ENCODE measurements at regions not wholly inside any gene's neighbourhood (a gene's known extent, or its start where the extent isn't known, plus 50 kb on each side); places are given as distances from the start of the nearest gene placed in this dataset.

DNA sequence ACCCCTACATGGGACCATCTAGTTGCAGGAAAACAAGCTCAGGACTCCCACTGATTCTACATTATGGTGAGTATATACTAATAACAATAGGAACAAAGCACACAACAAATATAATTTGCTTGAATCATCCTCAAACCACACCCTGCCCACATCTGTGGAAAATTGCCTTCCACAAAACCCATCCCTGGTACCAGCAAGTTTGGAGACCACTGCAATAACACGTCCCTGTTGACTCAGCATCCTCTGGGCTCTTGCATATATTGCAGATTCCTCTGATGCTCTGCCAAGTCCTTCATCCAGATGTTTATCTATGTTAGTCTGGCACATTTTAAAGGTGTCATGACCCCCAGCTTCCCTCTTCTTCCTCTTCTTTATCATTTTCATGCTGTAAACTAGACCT is 138.4 kb downstream of the PCTP start:
- ATAC-seq, result no peak
- ChIA-PET POLR2A (ENCODE audit: unreplicated experiment) (no interaction called here), CTCF (no interaction called here)

DNA sequence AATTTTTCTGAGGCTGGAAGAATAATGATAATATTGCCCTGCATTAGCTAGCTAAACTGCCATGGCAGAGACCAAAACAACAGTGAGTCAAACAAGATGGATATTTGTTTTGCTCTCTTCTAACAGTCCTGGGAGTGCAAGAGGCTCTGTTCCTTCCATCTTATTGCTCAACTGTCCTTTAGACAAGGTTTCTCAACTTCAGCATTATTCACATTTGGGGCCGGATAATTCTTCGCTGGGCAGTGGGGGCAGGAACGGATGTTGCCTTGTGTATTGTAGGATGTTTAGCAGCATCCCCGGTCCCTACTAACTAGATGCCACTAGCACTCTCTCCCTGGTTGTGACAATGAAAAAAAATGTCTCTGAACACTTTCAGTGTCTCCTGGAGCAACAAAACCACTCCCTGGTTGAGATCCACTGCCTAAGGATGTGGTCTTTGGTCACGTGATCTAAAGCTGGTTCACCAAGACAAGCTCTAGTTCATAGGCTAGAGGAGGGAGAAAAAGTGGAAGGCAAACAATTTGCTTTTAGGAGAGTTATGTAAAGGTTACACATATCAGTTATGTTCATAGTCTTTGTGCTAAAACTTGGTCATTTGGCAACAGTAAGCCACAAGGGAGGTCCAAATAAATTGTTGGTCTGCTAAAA is 144.4 kb downstream of the PCTP start:
- ChIA-PET CTCF (no interaction called here), POLR2A (ENCODE audit: unreplicated experiment) (no interaction called here)
- Histone ChIP-seq H3K4me3 (ENCODE audit: low read length) (no peak overlapping the region), H3K9ac (ENCODE audit: low read length) (no peak overlapping the region), H3K36me3 (ENCODE audit: low read depth, low read length) (no peaks in the 10 kb centered on the region), H3K27me3 (ENCODE audit: low read length) (peaks cover 5% of the 10 kb centered on the region; the same call in 1 of the 2 replicates), H2AFZ (ENCODE audit: low read length) (no peak overlapping the region), H3K9me2 (replicated peaks; ENCODE audit: low read length) (no peaks in the 10 kb centered on the region), H3K4me2 (ENCODE audit: low read length) (no peak overlapping the region), H3F3A (ENCODE audit: low read length, unreplicated experiment) (no peaks in the 10 kb centered on the region), H3K9me3 (ENCODE audit: low read length) (no peaks in the 10 kb centered on the region), H3K79me2 (ENCODE audit: low read length) (no peaks in the 10 kb centered on the region), H3K4me1 (ENCODE audit: insufficient read depth, low read length) (no peaks in the 10 kb centered on the region), H3K27ac (ENCODE audit: low read length) (no peak overlapping the region), H4K20me1 (ENCODE audit: low read length) (no peaks in the 10 kb centered on the region)
- DNase-seq (no peak), ATAC-seq (no peak)
- TF ChIP-seq EZH2phosphoT487 (IDR thresholded peaks at IDR 0.05; ENCODE audit: borderline replicate concordance, low read length), result no peak
- TF ChIP-seq, protein P1, sequence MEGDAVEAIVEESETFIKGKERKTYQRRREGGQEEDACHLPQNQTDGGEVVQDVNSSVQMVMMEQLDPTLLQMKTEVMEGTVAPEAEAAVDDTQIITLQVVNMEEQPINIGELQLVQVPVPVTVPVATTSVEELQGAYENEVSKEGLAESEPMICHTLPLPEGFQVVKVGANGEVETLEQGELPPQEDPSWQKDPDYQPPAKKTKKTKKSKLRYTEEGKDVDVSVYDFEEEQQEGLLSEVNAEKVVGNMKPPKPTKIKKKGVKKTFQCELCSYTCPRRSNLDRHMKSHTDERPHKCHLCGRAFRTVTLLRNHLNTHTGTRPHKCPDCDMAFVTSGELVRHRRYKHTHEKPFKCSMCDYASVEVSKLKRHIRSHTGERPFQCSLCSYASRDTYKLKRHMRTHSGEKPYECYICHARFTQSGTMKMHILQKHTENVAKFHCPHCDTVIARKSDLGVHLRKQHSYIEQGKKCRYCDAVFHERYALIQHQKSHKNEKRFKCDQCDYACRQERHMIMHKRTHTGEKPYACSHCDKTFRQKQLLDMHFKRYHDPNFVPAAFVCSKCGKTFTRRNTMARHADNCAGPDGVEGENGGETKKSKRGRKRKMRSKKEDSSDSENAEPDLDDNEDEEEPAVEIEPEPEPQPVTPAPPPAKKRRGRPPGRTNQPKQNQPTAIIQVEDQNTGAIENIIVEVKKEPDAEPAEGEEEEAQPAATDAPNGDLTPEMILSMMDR (conservative IDR thresholded peaks at IDR 0.05; ENCODE audit: low read depth, low read length), result no peak
- no peak for TF ChIP-seq EZH2 (IDR thresholded peaks at IDR 0.05; ENCODE audit: low read length, unreplicated experiment)
- no TSS peak for BruUV-seq (replicated peaks)
- intact Hi-C loops (cut with micrococcal nuclease), result no loop called here

More for the DNA sequence above, 138.4 kb downstream of the PCTP start:
- no TSS peak for BruUV-seq (replicated peaks)
- H3K27ac ChIP-seq (ENCODE audit: low read length), result no peak overlapping the region
- no peaks in the 10 kb centered on the region for H3F3A ChIP-seq (ENCODE audit: low read length, unreplicated experiment)
- TF ChIP-seq EZH2 (IDR thresholded peaks at IDR 0.05; ENCODE audit: low read length, unreplicated experiment) (no peak), EZH2phosphoT487 (IDR thresholded peaks at IDR 0.05; ENCODE audit: borderline replicate concordance, low read length) (no peak)
- TF ChIP-seq, protein P1 (conservative IDR thresholded peaks at IDR 0.05; ENCODE audit: low read depth, low read length), result no peak
- no peaks in the 10 kb centered on the region for H3K79me2 ChIP-seq (ENCODE audit: low read length)
- H3K36me3 ChIP-seq (ENCODE audit: low read depth, low read length), result no peaks in the 10 kb centered on the region
- H3K9me2 ChIP-seq (replicated peaks; ENCODE audit: low read length), result no peaks in the 10 kb centered on the region
- H4K20me1 ChIP-seq (ENCODE audit: low read length), result no peaks in the 10 kb centered on the region
- no peaks in the 10 kb centered on the region for H3K4me1 ChIP-seq (ENCODE audit: insufficient read depth, low read length)
- DNase-seq, result no peak
- H3K27me3 ChIP-seq (ENCODE audit: low read length), result no peaks in the 10 kb centered on the region
- intact Hi-C loops (cut with micrococcal nuclease), result no loop called here
- no peak overlapping the region for H2AFZ ChIP-seq (ENCODE audit: low read length)
- no peaks in the 10 kb centered on the region for H3K9me3 ChIP-seq (ENCODE audit: low read length)
- no peak overlapping the region for H3K4me3 ChIP-seq (ENCODE audit: low read length)
- H3K9ac ChIP-seq (ENCODE audit: low read length), result no peak overlapping the region
- H3K4me2 ChIP-seq (ENCODE audit: low read length), result no peak overlapping the region

DNA sequence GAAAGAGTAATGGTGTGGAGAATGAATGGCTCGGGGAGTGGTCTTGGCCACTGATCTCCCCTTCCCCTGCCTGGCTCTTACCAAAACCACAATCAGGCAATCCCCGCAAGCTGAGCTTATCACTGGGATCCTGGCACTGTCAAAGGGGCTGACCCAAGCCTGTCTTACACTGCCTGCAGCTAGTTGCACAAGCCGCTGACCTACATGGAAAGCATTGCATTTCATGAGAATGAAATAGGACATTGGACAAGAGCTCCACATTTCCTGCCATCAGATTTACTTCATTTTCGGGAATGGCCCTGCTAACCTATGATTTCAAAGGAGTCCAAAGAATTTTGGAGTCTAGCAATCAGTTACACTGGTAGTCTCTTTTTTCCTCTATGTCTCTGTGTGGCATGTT is 146.4 kb downstream of the PCTP start:
- Histone ChIP-seq H4K20me1 (ENCODE audit: low read length) (no peaks in the 10 kb centered on the region), H2AFZ (ENCODE audit: low read length) (no peak overlapping the region), H3K27me3 (ENCODE audit: low read length) (peaks cover 12% of the 10 kb centered on the region; the same call in 1 of the 2 replicates), H3K4me1 (ENCODE audit: insufficient read depth, low read length) (no peaks in the 10 kb centered on the region), H3F3A (ENCODE audit: low read length, unreplicated experiment) (no peaks in the 10 kb centered on the region), H3K4me2 (ENCODE audit: low read length) (no peak overlapping the region), H3K79me2 (ENCODE audit: low read length) (no peaks in the 10 kb centered on the region), H3K4me3 (ENCODE audit: low read length) (no peak overlapping the region), H3K27ac (ENCODE audit: low read length) (no peak overlapping the region), H3K9me3 (ENCODE audit: low read length) (no peaks in the 10 kb centered on the region; the same call in 1 of the 2 replicates), H3K9ac (ENCODE audit: low read length) (no peak overlapping the region), H3K36me3 (ENCODE audit: low read depth, low read length) (no peaks in the 10 kb centered on the region), H3K9me2 (replicated peaks; ENCODE audit: low read length) (no peaks in the 10 kb centered on the region)
- ChIA-PET POLR2A (ENCODE audit: unreplicated experiment) (no interaction called here), CTCF (no interaction called here)
- no peak for ATAC-seq
- no peak for DNase-seq
- intact Hi-C loops (cut with micrococcal nuclease), result no loop called here
- no TSS peak for BruUV-seq (replicated peaks)
- TF ChIP-seq, protein P1 (conservative IDR thresholded peaks at IDR 0.05; ENCODE audit: low read depth, low read length), result no peak
- TF ChIP-seq EZH2phosphoT487 (IDR thresholded peaks at IDR 0.05; ENCODE audit: borderline replicate concordance, low read length), result no peak
- no peak for TF ChIP-seq EZH2 (IDR thresholded peaks at IDR 0.05; ENCODE audit: low read length, unreplicated experiment)
